HFF-Myc (cell line): ENCODE measurements at regions not wholly inside any gene's neighbourhood (a gene's known extent, or its start where the extent isn't known, plus 50 kb on each side); places are given as distances from the start of the nearest gene placed in this dataset.
"Not testable (repeated sequence)": the region's sequence is repeated elsewhere in the genome, so short reads cannot be mapped to it uniquely, and the experiment has no call there.

ENCODE experiments used
- DNase-seq: peaks from one replicate; pipeline ENCODE4 v3.0.0-alpha.2; 2011; ENCODE audit warnings: low read depth; ENCODE audit errors: extremely low read depth
- H3K4me3 ChIP-seq: replicated peaks from 2 replicates; pipeline ENCODE4 v1.5.1; 2011; ENCODE audit warnings: low read depth, mild to moderate bottlenecking, control low read depth, low read length
- TF ChIP-seq, protein P1 (sequence below): IDR thresholded peaks from 2 replicates; pipeline ENCODE4 v1.5.1; 2012; ENCODE audit warnings: mild to moderate bottlenecking, low read depth, low read length, control low read depth; ENCODE audit errors: missing control alignments

DNA sequence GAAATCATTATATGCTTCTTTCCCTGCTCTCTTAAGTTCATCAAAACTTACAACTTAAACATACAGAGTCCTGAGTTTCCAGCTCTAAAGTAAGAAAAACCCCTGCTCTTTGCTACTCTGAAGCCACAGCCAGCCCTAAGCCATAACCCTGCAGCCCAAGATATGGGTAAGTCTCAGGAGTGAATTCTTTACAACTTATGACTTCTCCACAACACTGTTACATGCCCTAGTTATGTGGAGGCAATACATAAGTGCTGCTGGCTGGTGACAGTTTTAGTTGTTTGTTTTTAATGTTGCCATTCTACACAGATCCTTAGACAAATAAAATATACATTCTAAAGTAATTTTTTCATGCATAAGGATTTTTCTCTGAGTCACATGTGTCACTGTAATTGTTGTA lies 100.2 kb downstream of the FBXO8 start:
- H3K4me3 ChIP-seq: no peak overlapping the region
- DNase-seq: no peak
- TF ChIP-seq, protein P1, sequence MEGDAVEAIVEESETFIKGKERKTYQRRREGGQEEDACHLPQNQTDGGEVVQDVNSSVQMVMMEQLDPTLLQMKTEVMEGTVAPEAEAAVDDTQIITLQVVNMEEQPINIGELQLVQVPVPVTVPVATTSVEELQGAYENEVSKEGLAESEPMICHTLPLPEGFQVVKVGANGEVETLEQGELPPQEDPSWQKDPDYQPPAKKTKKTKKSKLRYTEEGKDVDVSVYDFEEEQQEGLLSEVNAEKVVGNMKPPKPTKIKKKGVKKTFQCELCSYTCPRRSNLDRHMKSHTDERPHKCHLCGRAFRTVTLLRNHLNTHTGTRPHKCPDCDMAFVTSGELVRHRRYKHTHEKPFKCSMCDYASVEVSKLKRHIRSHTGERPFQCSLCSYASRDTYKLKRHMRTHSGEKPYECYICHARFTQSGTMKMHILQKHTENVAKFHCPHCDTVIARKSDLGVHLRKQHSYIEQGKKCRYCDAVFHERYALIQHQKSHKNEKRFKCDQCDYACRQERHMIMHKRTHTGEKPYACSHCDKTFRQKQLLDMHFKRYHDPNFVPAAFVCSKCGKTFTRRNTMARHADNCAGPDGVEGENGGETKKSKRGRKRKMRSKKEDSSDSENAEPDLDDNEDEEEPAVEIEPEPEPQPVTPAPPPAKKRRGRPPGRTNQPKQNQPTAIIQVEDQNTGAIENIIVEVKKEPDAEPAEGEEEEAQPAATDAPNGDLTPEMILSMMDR: no peak

DNA sequence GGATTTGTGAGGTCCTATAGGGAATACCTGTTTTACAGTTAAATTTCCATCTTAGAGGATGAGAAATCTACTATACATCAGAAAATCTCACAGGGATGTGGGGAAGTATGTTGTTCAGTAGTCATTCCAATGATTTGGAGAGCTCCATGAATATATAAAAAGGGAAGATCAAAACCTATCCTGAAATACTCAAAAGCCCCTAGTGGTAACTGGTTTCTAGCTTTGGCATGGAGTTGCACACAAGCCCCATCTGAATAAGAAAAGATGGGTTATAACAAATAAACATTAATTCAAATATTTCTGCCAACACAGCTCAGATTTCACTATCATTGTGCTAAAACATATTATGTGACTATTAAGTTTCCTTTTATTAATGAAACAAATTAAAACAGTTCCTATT lies 101.6 kb downstream of the FBXO8 start:
- DNase-seq: no peak
- no peak overlapping the region for H3K4me3 ChIP-seq
- TF ChIP-seq, protein P1: no peak

DNA sequence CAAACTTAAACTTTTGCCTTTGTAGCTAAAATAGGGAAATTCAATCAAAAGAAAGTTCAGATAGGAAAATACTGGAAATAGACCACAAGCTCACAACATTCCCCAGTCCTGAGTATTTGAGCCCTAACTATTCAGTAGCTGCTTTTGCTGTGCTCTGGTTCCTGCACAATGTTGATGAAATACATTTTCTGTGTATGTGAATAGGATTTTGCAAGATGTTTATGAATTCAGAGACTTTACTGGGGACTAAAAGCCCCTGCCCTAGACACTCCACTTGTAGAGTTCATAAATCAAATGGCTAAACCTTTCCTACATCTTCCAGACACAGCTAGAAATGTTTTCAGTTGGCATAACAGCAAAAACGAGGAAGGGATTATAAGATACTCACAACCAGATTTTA lies 105.9 kb downstream of the FBXO8 start:
- H3K4me3 ChIP-seq: no peak overlapping the region
- TF ChIP-seq, protein P1: no peak
- no peak for DNase-seq

DNA sequence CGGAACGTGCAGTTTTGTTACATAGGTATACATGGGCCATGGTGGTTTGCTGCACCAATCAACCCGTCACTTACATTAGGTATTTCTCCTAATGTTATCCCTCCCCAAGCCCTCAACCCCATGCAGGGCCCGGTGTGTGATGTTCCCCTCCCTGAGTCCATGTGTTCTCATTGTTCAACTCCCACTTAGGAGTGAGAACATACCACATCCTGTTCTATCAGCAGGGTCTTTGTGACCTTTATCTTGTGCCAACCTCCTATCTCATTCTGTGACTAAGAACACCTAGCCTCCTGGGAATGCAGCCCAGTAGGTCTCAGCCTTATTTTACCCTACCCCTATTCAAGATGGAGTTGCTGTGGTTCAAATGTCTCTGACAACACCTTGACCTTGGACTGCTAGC lies 107.6 kb downstream of the FBXO8 start:
- not testable (repeated sequence) for H3K4me3 ChIP-seq, DNase-seq

DNA sequence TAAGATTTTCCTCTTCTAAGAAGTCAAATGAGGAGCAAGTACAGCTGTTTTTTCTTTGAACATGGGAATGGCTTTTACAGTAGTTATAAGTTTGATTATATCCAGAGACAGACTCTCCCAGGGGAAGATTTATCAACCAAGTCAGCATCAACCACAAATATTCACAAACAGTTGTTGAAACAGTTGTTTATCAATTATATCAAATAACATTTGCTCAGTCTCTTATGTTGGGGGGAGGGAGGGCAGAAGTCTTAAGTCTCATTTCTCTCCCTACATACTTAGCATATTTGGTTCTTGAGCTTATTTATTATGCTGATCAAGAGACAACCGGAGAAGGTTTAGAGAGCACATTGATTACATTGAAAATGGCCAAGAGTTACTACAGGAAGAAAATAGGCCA lies 110.1 kb downstream of the FBXO8 start:
- TF ChIP-seq, protein P1: no peak
- no peak for DNase-seq
- no peak overlapping the region for H3K4me3 ChIP-seq

DNA sequence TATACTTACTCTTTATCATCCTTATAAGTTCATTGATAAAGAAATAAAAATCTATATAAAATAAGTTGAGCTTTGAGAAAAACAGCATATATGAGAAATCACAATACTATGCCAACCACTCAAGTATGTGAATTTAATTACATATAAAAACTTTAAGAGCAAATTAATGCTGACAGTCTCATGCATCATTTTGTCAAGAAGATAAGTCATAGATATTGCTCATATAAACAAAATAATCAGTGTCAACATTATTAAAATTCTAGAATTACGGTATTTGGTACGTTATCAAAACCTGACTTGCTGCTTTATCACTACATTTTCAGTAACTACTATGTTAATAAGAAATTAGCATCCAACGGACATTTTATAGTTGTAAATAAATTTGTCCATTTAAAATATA lies 111.2 kb downstream of the FBXO8 start:
- TF ChIP-seq, protein P1: no peak
- DNase-seq: no peak

DNA sequence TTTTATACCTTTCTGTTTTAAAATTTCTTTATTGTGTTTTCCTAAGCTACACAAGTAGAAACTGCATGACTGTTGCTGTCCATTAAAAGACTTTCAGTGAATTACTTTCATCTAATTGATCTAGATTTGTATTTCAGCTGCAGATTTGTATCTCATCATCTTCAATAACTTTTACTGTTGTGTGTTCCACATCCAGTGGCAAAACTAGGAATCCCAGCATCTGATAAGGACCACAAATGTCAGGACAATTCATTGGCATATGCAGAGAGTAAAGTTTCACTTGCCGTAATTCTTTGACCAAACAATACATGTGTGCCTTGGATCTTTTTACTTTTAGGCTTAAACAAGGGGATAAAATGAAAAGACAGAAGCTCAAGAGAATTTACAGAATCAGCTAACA lies 112.6 kb downstream of the FBXO8 start:
- DNase-seq: no peak
- no peak overlapping the region for H3K4me3 ChIP-seq
- TF ChIP-seq, protein P1: no peak

More for the DNA sequence above, 111.2 kb downstream of the FBXO8 start:
- H3K4me3 ChIP-seq: no peak overlapping the region
